ENCODE measurements at regions not wholly inside any gene's neighbourhood (a gene's known extent, or its start where the extent isn't known, plus 50 kb on each side); places are given as distances from the start of the nearest gene placed in this dataset.

GRCh38 chr14:71374989-71375388 lies 467.7 kb downstream of the PCNX1 start:
- TF ChIP-seq, protein P1, sequence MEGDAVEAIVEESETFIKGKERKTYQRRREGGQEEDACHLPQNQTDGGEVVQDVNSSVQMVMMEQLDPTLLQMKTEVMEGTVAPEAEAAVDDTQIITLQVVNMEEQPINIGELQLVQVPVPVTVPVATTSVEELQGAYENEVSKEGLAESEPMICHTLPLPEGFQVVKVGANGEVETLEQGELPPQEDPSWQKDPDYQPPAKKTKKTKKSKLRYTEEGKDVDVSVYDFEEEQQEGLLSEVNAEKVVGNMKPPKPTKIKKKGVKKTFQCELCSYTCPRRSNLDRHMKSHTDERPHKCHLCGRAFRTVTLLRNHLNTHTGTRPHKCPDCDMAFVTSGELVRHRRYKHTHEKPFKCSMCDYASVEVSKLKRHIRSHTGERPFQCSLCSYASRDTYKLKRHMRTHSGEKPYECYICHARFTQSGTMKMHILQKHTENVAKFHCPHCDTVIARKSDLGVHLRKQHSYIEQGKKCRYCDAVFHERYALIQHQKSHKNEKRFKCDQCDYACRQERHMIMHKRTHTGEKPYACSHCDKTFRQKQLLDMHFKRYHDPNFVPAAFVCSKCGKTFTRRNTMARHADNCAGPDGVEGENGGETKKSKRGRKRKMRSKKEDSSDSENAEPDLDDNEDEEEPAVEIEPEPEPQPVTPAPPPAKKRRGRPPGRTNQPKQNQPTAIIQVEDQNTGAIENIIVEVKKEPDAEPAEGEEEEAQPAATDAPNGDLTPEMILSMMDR (IDR thresholded peaks at IDR 0.05) = no peak
- TF ChIP-seq POLR2A (IDR thresholded peaks at IDR 0.05) = no peak

All from body of pancreas (tissue), 4 donors.